ENCODE measurements at regions not wholly inside any gene's neighbourhood (a gene's known extent, or its start where the extent isn't known, plus 50 kb on each side); places are given as distances from the start of the nearest gene placed in this dataset.

DNA sequence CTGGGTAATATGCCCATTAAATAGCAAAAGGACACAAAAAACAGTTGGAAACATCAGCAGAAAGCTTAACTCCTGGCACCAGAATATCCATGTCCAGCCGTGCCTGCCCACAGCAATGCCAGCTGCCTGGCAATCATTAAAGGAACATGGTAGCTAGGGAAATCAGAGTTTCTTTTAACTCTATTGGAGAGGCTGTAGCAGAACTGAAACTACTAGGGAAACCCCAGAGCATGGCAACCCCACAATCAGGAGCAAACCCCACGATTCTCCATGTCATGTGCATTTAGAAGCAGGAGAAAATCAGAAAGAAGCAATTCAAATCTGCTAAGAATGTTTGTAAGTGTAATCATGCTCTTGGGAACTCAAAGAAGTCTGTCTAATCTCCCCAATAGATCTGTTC lies 409.0 kb upstream of the SMIM21 start:
- TF ChIP-seq, protein P1, sequence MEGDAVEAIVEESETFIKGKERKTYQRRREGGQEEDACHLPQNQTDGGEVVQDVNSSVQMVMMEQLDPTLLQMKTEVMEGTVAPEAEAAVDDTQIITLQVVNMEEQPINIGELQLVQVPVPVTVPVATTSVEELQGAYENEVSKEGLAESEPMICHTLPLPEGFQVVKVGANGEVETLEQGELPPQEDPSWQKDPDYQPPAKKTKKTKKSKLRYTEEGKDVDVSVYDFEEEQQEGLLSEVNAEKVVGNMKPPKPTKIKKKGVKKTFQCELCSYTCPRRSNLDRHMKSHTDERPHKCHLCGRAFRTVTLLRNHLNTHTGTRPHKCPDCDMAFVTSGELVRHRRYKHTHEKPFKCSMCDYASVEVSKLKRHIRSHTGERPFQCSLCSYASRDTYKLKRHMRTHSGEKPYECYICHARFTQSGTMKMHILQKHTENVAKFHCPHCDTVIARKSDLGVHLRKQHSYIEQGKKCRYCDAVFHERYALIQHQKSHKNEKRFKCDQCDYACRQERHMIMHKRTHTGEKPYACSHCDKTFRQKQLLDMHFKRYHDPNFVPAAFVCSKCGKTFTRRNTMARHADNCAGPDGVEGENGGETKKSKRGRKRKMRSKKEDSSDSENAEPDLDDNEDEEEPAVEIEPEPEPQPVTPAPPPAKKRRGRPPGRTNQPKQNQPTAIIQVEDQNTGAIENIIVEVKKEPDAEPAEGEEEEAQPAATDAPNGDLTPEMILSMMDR (IDR thresholded peaks at IDR 0.05 in 4 of 5, conservative IDR thresholded peaks at IDR 0.05 in 1 of 5), result no peak
- TF ChIP-seq POLR2A (IDR thresholded peaks at IDR 0.05), result no peak
